ENCODE measurements at regions not wholly inside any gene's neighbourhood (a gene's known extent, or its start where the extent isn't known, plus 50 kb on each side); places are given as distances from the start of the nearest gene placed in this dataset.

GRCh38 chr16:61413021-61413420, 623.2 kb downstream of the CDH8 start:
- Mint-ChIP-seq H3K9me3 (peaks cover 19% of the 10 kb centered on the region), H3K4me3 (no peak overlapping the region), H3K27ac (no peak overlapping the region), H3K36me3 (ENCODE audit: low read depth) (no peaks in the 10 kb centered on the region), H3K27me3 (no peaks in the 10 kb centered on the region), H3K4me1 (no peaks in the 10 kb centered on the region)
- ChIA-PET CTCF (no interaction called here), POLR2A (no interaction called here)
- no peak for DNase-seq

GRCh38 chr16:61412562-61412961, 623.7 kb downstream of the CDH8 start:
- H3K27me3 Mint-ChIP-seq = no peaks in the 10 kb centered on the region
- CTCF ChIA-PET = no interaction called here
- H3K9me3 Mint-ChIP-seq = peaks cover 17% of the 10 kb centered on the region
- DNase-seq = no peak
- H3K4me1 Mint-ChIP-seq = no peaks in the 10 kb centered on the region
- H3K4me3 Mint-ChIP-seq = no peak overlapping the region
- POLR2A ChIA-PET = no interaction called here
- no peaks in the 10 kb centered on the region for H3K36me3 Mint-ChIP-seq (ENCODE audit: low read depth)
- H3K27ac Mint-ChIP-seq = no peak overlapping the region

- CTCF ChIA-PET = no interaction called here
- H3K4me3 Mint-ChIP-seq = no peak overlapping the region
- H3K4me1 Mint-ChIP-seq = no peaks in the 10 kb centered on the region
- no peak overlapping the region for H3K27ac Mint-ChIP-seq
- H3K27me3 Mint-ChIP-seq = no peaks in the 10 kb centered on the region
- peaks cover 16% of the 10 kb centered on the region for H3K9me3 Mint-ChIP-seq
- POLR2A ChIA-PET = no interaction called here
- DNase-seq = no peak
- H3K36me3 Mint-ChIP-seq (ENCODE audit: low read depth) = no peaks in the 10 kb centered on the region
Measured at GRCh38 chr16:61409604-61410003, 626.6 kb downstream of the CDH8 start.

- ChIA-PET CTCF (no interaction called here), POLR2A (no interaction called here)
- no peaks in the 10 kb centered on the region for H3K36me3 Mint-ChIP-seq (ENCODE audit: low read depth)
- no peak overlapping the region for H3K27ac Mint-ChIP-seq
- no peaks in the 10 kb centered on the region for H3K4me1 Mint-ChIP-seq
- H3K4me3 Mint-ChIP-seq = no peak overlapping the region
- H3K27me3 Mint-ChIP-seq = no peaks in the 10 kb centered on the region
- H3K9me3 Mint-ChIP-seq = peaks cover 23% of the 10 kb centered on the region
- DNase-seq = no peak
Measured at GRCh38 chr16:61403386-61403785, 632.9 kb downstream of the CDH8 start.

GRCh38 chr16:61391896-61392295, 644.3 kb downstream of the CDH8 start:
- Mint-ChIP-seq H3K9me3 (peaks cover 14% of the 10 kb centered on the region), H3K4me1 (no peaks in the 10 kb centered on the region), H3K4me3 (no peak overlapping the region), H3K36me3 (ENCODE audit: low read depth) (no peaks in the 10 kb centered on the region), H3K27ac (no peak overlapping the region), H3K27me3 (no peaks in the 10 kb centered on the region)
- CTCF ChIA-PET = no interaction called here
- POLR2A ChIA-PET = no interaction called here
- no peak for DNase-seq

- H3K36me3 Mint-ChIP-seq (ENCODE audit: low read depth) = no peaks in the 10 kb centered on the region
- no peaks in the 10 kb centered on the region for H3K4me1 Mint-ChIP-seq
- no peaks in the 10 kb centered on the region for H3K27me3 Mint-ChIP-seq
- H3K9me3 Mint-ChIP-seq = peaks cover 12% of the 10 kb centered on the region
- DNase-seq = no peak
- CTCF ChIA-PET = no interaction called here
- POLR2A ChIA-PET = no interaction called here
- no peak overlapping the region for H3K4me3 Mint-ChIP-seq
- no peak overlapping the region for H3K27ac Mint-ChIP-seq
Measured at GRCh38 chr16:61390965-61391637, 645.1 kb downstream of the CDH8 start.

GRCh38 chr16:61385392-61386071, 650.7 kb downstream of the CDH8 start:
- peaks cover 21% of the 10 kb centered on the region for H3K9me3 Mint-ChIP-seq

GRCh38 chr16:61382435-61382834, 653.8 kb downstream of the CDH8 start:
- no peak overlapping the region for H3K4me3 Mint-ChIP-seq
- no peaks in the 10 kb centered on the region for H3K4me1 Mint-ChIP-seq
- ChIA-PET CTCF (no interaction called here), POLR2A (no interaction called here)
- H3K27me3 Mint-ChIP-seq = no peaks in the 10 kb centered on the region
- no peak for DNase-seq
- H3K9me3 Mint-ChIP-seq = peaks cover 25% of the 10 kb centered on the region
- no peaks in the 10 kb centered on the region for H3K36me3 Mint-ChIP-seq (ENCODE audit: low read depth)
- no peak overlapping the region for H3K27ac Mint-ChIP-seq

More at GRCh38 chr16:61385392-61386071, 650.7 kb downstream of the CDH8 start:
- no peaks in the 10 kb centered on the region for H3K4me1 Mint-ChIP-seq
- H3K36me3 Mint-ChIP-seq (ENCODE audit: low read depth) = no peaks in the 10 kb centered on the region
- ChIA-PET CTCF (no interaction called here), POLR2A (no interaction called here)
- no peak for DNase-seq
- H3K27me3 Mint-ChIP-seq = no peaks in the 10 kb centered on the region
- H3K27ac Mint-ChIP-seq = no peak overlapping the region
- no peak overlapping the region for H3K4me3 Mint-ChIP-seq

GRCh38 chr16:61379311-61379710, 656.9 kb downstream of the CDH8 start:
- Mint-ChIP-seq H3K9me3 (peaks cover 21% of the 10 kb centered on the region), H3K27me3 (no peaks in the 10 kb centered on the region), H3K36me3 (ENCODE audit: low read depth) (no peaks in the 10 kb centered on the region), H3K4me3 (no peak overlapping the region), H3K27ac (no peak overlapping the region), H3K4me1 (no peaks in the 10 kb centered on the region)
- no peak for DNase-seq
- ChIA-PET POLR2A (no interaction called here), CTCF (no interaction called here)

GRCh38 chr16:61374071-61374470, 662.2 kb downstream of the CDH8 start:
- Mint-ChIP-seq H3K4me3 (no peak overlapping the region), H3K27me3 (no peaks in the 10 kb centered on the region), H3K36me3 (ENCODE audit: low read depth) (no peaks in the 10 kb centered on the region), H3K4me1 (no peaks in the 10 kb centered on the region), H3K27ac (no peak overlapping the region), H3K9me3 (peaks cover 18% of the 10 kb centered on the region)
- POLR2A ChIA-PET = no interaction called here
- CTCF ChIA-PET = no interaction called here
- no peak for DNase-seq

- POLR2A ChIA-PET = no interaction called here
- H3K4me1 Mint-ChIP-seq = no peaks in the 10 kb centered on the region
- H3K9me3 Mint-ChIP-seq = peaks cover 28% of the 10 kb centered on the region
- no peaks in the 10 kb centered on the region for H3K27me3 Mint-ChIP-seq
- DNase-seq = no peak
- H3K4me3 Mint-ChIP-seq = no peak overlapping the region
- no peak overlapping the region for H3K27ac Mint-ChIP-seq
- H3K36me3 Mint-ChIP-seq (ENCODE audit: low read depth) = no peaks in the 10 kb centered on the region
- CTCF ChIA-PET = interaction anchor here (1.5 kb wide), 1 partner anchor 8 kb away, joined by 3 read pairs; no protein-coding TSS in a partner anchor
Measured at GRCh38 chr16:61371881-61372280, 664.4 kb downstream of the CDH8 start.

GRCh38 chr16:61371388-61371787, 664.9 kb downstream of the CDH8 start:
- ChIA-PET CTCF (no interaction called here), POLR2A (no interaction called here)
- no peaks in the 10 kb centered on the region for H3K27me3 Mint-ChIP-seq
- no peaks in the 10 kb centered on the region for H3K4me1 Mint-ChIP-seq
- no peaks in the 10 kb centered on the region for H3K36me3 Mint-ChIP-seq (ENCODE audit: low read depth)
- no peak for DNase-seq
- H3K4me3 Mint-ChIP-seq = no peak overlapping the region
- peaks cover 31% of the 10 kb centered on the region for H3K9me3 Mint-ChIP-seq
- H3K27ac Mint-ChIP-seq = no peak overlapping the region

GRCh38 chr16:61370564-61370963, 665.7 kb downstream of the CDH8 start:
- Mint-ChIP-seq H3K9me3 (peaks cover 33% of the 10 kb centered on the region), H3K36me3 (ENCODE audit: low read depth) (no peaks in the 10 kb centered on the region), H3K4me1 (no peaks in the 10 kb centered on the region)

GRCh38 chr16:61366006-61366405, 670.2 kb downstream of the CDH8 start:
- H3K36me3 Mint-ChIP-seq (ENCODE audit: low read depth) = no peaks in the 10 kb centered on the region
- CTCF ChIA-PET = no interaction called here
- peaks cover 40% of the 10 kb centered on the region for H3K9me3 Mint-ChIP-seq
- no peaks in the 10 kb centered on the region for H3K27me3 Mint-ChIP-seq
- POLR2A ChIA-PET = no interaction called here
- DNase-seq = no peak
- H3K4me1 Mint-ChIP-seq = no peaks in the 10 kb centered on the region
- no peak overlapping the region for H3K27ac Mint-ChIP-seq
- no peak overlapping the region for H3K4me3 Mint-ChIP-seq

More at GRCh38 chr16:61370564-61370963, 665.7 kb downstream of the CDH8 start:
- Mint-ChIP-seq H3K27me3 (no peaks in the 10 kb centered on the region), H3K4me3 (no peak overlapping the region), H3K27ac (no peak overlapping the region)
- ChIA-PET POLR2A (no interaction called here), CTCF (no interaction called here)
- DNase-seq = no peak

Data from activated CD4-positive, alpha-beta memory T cell treated with anti-CD3 and anti-CD28 coated beads, Interleukin-2, amount 10 ng/mL, durations not matched to agents 7 days and 5 days (primary cell).